Esophagus muscularis mucosa (tissue), 4 donors: ENCODE measurements at regions not wholly inside any gene's neighbourhood (a gene's known extent, or its start where the extent isn't known, plus 50 kb on each side); places are given as distances from the start of the nearest gene placed in this dataset.

ENCODE experiments used
- DNase-seq: peaks from one replicate; pipeline ENCODE4 v3.0.0-alpha.2; 2017; ENCODE audit errors: extremely low spot score
- H3K27ac ChIP-seq, 4 donors: fragments of 200-600 bp; sonication (generic); replicated peaks in 1 of 4; 1 replicate in 3 of 4; 2 replicates in 1 of 4; pipeline ENCODE4 v1.5.1; 2016 to 2019; ENCODE audit warnings: mild to moderate bottlenecking in 1 of 4
- H3K27me3 ChIP-seq, 4 donors: fragments of 200-600 bp; sonication (generic); one replicate each; pipeline versions ENCODE4 v1.5.1 to v1.6.0; 2016 to 2019
- H3K36me3 ChIP-seq, 4 donors: fragments of 200-600 bp; sonication (generic); one replicate each; pipeline ENCODE4 v1.5.1; 2016 to 2019
- H3K4me1 ChIP-seq, 4 donors: fragments of 200-600 bp; sonication (generic); one replicate each; pipeline ENCODE4 v1.5.1; 2016 to 2019
- H3K4me3 ChIP-seq, 4 donors: fragments of 200-600 bp; sonication (generic); 1 replicate in 2 of 4; 2 replicates in 2 of 4; pipeline ENCODE4 v1.5.1; 2016 to 2019; ENCODE audit warnings: mild to moderate bottlenecking in 4 of 4, moderate library complexity in 1 of 4
- H3K9me3 ChIP-seq, 4 donors: fragments of 200-600 bp; sonication (generic); 1 replicate in 3 of 4; 2 replicates in 1 of 4; pipeline ENCODE4 v1.5.1; 2016 to 2019
- CTCF ChIP-seq, 3 experiments: fragments of 200-600 bp in 2 of 3; fragments of 450-650 bp in 1 of 3; sonication (generic) in 2 of 3; IDR thresholded peaks; one replicate each; pipeline ENCODE4 v1.5.1; 2017 to 2019; ENCODE audit warnings: antibody characterized with exemption in 3 of 3, mild to moderate bottlenecking in 2 of 3, moderate library complexity in 1 of 3
- EP300 ChIP-seq: sonication (generic); formaldehyde crosslinking; IDR thresholded peaks from one replicate; pipeline ENCODE4 v1.6.1; 2017; ENCODE audit warnings: antibody characterized with exemption
- POLR2A ChIP-seq: fragments of 450-650 bp; IDR thresholded peaks from one replicate; pipeline ENCODE4 v1.6.1; 2017; ENCODE audit warnings: antibody characterized with exemption, moderate library complexity, mild to moderate bottlenecking, low read depth
- POLR2AphosphoS5 ChIP-seq, 2 donors: sonication (generic); formaldehyde crosslinking; IDR thresholded peaks; one replicate each; pipeline ENCODE4 v1.6.1; 2017; ENCODE audit warnings: antibody characterized with exemption in 2 of 2
- WGBS: methylation state at CpG from one replicate; pipeline ENCODE4 v1.1.5; 2018; 5-methylcytosine and 5-hydroxymethylcytosine counted together
- intact Hi-C: fragments of 100-400 bp; cut with DNase I; formaldehyde crosslinking; loops from one replicate; pipeline ENCODE4 v1.15.1; 2023

- DNase-seq: no peak
- Histone ChIP-seq H3K9me3 (no peaks in the 10 kb centered on the region), H3K4me3 (no peak overlapping the region), H3K27me3 (no peaks in the 10 kb centered on the region), H3K4me1 (no peaks in the 10 kb centered on the region), H3K27ac (no peak overlapping the region), H3K36me3 (no peaks in the 10 kb centered on the region)
- TF ChIP-seq POLR2A (no peak), EP300 (no peak), POLR2AphosphoS5 (IDR thresholded peaks at IDR 0.05) (no peak), CTCF (IDR thresholded peaks at IDR 0.05) (no peak)
- 93% methylated on average over 2 of the region's 2 CpGs for WGBS
- intact Hi-C loops: no loop called here
Measured at GRCh38 chr2:220452561-220452960, 825.1 kb downstream of the SLC4A3 start.

DNA sequence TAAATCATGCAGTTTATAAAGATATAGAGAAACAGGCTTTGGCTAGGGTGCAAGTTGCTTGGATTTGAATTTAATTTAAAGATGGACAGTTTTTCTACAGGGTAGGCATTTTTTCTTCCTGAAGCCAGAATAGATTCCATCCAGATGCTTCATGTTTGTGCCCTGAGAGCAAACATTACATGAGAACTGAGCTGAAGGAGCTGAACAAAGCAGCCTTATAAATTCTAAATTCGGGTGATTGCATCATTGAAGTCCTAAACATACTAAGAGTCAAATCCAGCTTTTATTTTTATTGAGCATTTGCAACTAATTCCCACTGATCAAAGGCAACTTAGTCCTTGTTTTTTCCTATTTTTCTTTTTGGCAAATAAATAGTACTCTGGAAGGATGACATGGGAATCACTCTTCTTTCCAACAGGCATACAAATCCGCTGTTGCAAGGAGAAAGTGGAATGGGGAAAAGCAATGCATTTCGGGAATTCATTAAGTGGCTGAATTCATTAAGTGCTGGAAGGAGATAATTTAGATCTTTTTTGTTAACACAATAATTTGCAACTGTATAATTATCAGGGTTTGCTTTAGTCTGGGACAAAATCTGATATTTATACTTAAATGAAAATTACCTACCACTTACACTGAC is 828.0 kb downstream of the SLC4A3 start:
- intact Hi-C loops: no loop called here
- Histone ChIP-seq H3K36me3 (no peaks in the 10 kb centered on the region), H3K4me1 (no peaks in the 10 kb centered on the region), H3K27me3 (no peaks in the 10 kb centered on the region), H3K9me3 (no peaks in the 10 kb centered on the region), H3K27ac (no peak overlapping the region), H3K4me3 (no peak overlapping the region)
- TF ChIP-seq POLR2A (no peak), POLR2AphosphoS5 (IDR thresholded peaks at IDR 0.05) (no peak), EP300 (no peak), CTCF (IDR thresholded peaks at IDR 0.05) (no peak)
- DNase-seq: no peak
- WGBS: 58% methylated on average over 3 of the region's 3 CpGs

DNA sequence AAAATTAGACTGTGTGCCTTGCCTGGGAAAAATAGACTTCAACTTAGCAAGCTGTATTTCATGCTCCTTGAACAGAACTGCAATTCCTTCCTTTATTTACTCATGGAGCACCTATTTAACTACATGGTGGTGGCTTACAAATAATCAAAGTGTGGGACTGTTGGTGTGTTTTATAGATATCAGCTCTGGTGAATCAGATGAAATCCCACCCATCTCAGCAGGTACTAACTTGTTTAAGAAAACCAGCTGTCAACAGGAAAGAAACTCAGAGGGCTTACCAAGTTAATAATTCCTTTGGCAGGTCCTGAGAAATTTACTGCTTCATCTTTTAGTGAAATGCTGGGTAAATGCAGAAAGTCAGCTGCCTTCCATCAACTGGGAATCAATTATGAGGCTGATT is 830.6 kb downstream of the SLC4A3 start:
- no peak overlapping the region for H3K27ac ChIP-seq
- intact Hi-C loops: no loop called here
- H3K36me3 ChIP-seq: no peaks in the 10 kb centered on the region
- H3K4me3 ChIP-seq: no peak overlapping the region
- DNase-seq: no peak
- no peaks in the 10 kb centered on the region for H3K27me3 ChIP-seq
- TF ChIP-seq POLR2AphosphoS5 (IDR thresholded peaks at IDR 0.05) (no peak), EP300 (no peak), POLR2A (no peak), CTCF (IDR thresholded peaks at IDR 0.05) (no peak)
- H3K4me1 ChIP-seq: no peaks in the 10 kb centered on the region
- H3K9me3 ChIP-seq: no peaks in the 10 kb centered on the region

- no peaks in the 10 kb centered on the region for H3K27me3 ChIP-seq
- TF ChIP-seq POLR2A: no peak
- H3K4me3 ChIP-seq: no peak overlapping the region
- DNase-seq: no peak
- H3K9me3 ChIP-seq: no peaks in the 10 kb centered on the region
- no peaks in the 10 kb centered on the region for H3K36me3 ChIP-seq
- H3K4me1 ChIP-seq: no peaks in the 10 kb centered on the region
- H3K27ac ChIP-seq: no peak overlapping the region
- intact Hi-C loops: no loop called here
- 59% methylated on average over 4 of the region's 4 CpGs for WGBS
Measured at GRCh38 chr2:220460257-220460985, 833.0 kb downstream of the SLC4A3 start.

DNA sequence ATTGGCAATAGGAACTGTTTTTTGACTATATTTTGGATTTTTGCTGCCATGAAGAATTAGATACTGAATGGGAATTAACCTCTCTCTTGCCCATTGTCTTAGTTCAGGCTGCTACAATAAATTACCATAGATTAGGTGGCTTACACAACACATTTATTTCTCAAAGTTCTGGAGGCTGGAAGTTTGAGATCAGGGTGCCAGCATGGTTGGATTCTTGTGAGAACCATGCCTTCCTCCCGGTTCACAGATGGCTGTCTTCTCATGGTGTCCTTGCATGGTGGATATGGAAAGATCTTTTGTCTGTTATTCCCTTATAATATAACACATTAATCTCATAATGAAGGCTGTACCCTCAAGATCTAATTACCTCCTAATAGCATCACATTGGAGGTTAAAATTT is 836.4 kb downstream of the SLC4A3 start:
- Histone ChIP-seq H3K27me3 (no peaks in the 10 kb centered on the region), H3K9me3 (no peaks in the 10 kb centered on the region), H3K27ac (no peak overlapping the region), H3K4me3 (no peak overlapping the region), H3K4me1 (no peaks in the 10 kb centered on the region), H3K36me3 (no peaks in the 10 kb centered on the region)
- WGBS: 86% methylated on average over 1 of the region's 1 CpG
- no peak for TF ChIP-seq EP300
- no peak for TF ChIP-seq CTCF (IDR thresholded peaks at IDR 0.05)
- intact Hi-C loops: no loop called here
- DNase-seq: no peak
